ENCODE measurements at regions not wholly inside any gene's neighbourhood (a gene's known extent, or its start where the extent isn't known, plus 50 kb on each side); places are given as distances from the start of the nearest gene placed in this dataset.
"Not testable (repeated sequence)": the region's sequence is repeated elsewhere in the genome, so short reads cannot be mapped to it uniquely, and the experiment has no call there.

DNA sequence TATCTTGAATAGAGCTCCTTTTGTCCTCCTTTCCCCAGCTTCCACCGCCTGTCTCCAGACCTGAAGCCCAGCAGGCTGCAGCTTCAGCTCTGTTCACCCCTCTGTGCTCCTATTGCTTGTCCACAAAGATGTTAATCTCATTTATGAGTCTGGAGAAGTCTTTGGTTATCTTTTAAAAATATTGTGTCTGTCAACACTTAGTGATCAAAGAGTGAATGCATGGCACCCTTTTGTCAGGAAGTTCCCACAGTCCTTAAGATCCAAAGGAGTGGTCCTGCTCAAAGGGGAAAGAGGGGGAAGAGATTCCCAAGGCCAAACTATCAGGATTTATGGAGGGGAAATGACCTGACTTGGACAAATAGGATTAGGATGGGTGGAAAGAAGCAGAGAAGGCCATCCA is 118.9 kb downstream of the ACAA2 start:
- no peak for DNase-seq (ENCODE audit: low read depth)

- no peak for DNase-seq (ENCODE audit: low read depth)
These were observed 119.7 kb downstream of the ACAA2 start for GRCh38 chr18:49693717-49694005.

- no peak for DNase-seq (ENCODE audit: low read depth)
These were observed 120.2 kb downstream of the ACAA2 start for GRCh38 chr18:49692906-49693716.

- DNase-seq (ENCODE audit: low read depth), result peak; percentile 29
These were observed 122.1 kb downstream of the ACAA2 start for GRCh38 chr18:49691177-49691608.

- DNase-seq (ENCODE audit: low read depth), result peak; percentile 82
These were observed 123.0 kb downstream of the ACAA2 start for GRCh38 chr18:49690312-49690711.

DNA sequence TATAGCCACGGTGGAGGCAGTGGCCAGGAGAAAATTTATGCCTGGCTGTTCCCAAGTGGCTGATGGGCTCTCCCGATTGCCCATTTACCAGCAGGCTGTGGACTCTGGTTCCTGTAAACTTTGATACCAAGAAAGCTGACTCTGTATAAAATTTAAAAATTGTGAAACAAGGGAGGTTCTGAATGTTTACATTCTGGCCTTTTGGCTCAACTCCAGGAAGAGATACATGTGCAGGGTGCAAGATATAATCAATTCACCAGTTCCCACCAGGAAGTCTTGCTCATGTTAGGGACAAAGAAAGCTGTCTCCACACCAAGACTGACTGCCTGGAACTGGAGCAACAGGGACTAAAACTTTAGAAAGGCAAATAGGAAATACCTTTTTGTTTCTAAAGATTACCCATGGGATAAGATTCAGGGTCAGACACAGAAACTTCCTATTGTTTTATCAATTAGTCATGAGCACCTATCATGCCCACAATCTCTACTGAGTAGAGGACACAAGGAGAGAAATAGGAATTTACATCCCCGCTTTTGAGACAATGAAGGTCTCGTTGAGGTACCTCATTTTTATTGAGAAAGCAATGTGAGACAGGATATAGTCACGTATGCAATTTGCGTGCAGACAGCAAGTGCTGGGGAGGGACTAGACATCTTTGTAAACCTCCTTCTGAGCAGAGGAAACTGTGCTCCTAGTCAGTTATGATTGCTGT is 123.5 kb downstream of the LIPG start:
- DNase-seq (ENCODE audit: low read depth), result no peak

DNA sequence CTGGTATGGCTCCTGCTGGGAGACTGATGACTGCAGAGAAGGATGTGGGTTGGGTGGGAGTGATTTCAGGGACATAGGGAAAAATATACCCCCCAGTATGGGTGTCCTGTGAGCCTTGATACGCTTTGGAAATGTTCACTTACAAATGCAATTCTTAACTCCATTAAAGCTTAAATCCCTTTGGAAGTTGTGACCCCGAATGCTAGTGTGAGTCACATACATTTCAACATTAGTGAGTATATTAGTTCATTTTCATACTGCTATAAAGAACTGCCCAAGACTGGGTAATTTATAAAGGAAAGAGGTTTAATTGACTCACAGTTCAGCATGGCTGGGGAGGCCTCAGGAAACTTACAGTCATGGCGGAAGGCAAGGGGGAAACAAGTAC is 120.9 kb downstream of the LIPG start:
- DNase-seq (ENCODE audit: low read depth), result not testable (repeated sequence)

DNA sequence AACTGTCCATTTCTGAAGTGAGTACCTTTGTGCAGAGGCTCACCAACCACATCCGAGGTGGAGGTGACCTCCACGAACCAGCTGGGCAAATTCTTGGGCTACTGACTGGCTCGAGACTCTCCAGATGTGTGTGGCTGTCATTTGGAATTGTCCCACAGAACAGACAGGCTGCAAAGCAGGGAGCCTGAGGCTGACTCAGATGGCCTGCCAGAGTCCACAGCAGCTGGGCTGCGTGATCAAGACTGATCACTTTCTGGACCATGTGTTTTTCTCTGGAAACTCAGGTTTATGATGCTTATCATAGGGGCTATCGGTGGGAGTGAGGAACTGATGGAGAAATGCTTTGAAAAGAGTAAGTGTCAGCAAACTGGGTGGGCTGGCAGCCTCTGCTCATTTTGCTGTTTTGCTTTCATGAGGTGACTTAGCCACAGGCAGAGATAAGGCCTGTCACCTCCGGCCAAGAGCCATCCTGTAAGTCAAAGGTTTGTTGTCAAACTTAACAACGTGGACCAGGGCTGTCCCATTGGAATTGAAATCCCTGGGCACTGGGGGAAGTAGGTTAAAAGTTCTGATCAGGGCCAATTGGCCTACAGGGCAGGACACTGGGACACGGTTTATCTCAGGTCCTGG is 120.4 kb downstream of the LIPG start:
- DNase-seq (ENCODE audit: low read depth), result no peak

- no peak for DNase-seq (ENCODE audit: low read depth)
These were observed 119.5 kb downstream of the LIPG start for GRCh38 chr18:49681387-49681786.

DNA sequence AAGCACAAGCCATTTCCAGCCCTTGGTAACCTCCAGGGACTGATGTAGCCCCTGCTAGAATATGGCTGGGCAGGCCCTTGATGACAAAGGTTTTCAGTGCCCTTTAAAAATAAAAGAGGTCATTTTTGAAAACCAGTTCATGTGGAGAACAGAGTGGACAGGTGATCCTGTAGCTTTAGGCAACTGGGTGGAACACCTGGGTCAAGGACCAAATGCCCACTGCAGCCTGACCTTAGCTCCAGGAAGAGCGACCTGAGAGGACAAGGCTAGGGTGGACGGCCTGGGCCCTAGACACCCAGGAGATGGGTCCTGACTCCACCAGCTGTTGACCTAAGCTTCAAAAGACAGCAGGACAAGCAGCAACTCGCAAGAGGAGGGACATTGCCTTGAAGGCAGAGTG is 116.6 kb downstream of the LIPG start:
- no peak for DNase-seq (ENCODE audit: low read depth)

- DNase-seq (ENCODE audit: low read depth), result no peak
These were observed 116.0 kb downstream of the LIPG start for GRCh38 chr18:49677762-49678413.

- no peak for DNase-seq (ENCODE audit: low read depth)
These were observed 115.2 kb downstream of the LIPG start for GRCh38 chr18:49677081-49677480.

GRCh38 chr18:49673281-49673680 is 111.4 kb downstream of the LIPG start:
- DNase-seq (ENCODE audit: low read depth), result no peak

GRCh38 chr18:49672853-49673252 is 111.0 kb downstream of the LIPG start:
- no peak for DNase-seq (ENCODE audit: low read depth)

DNA sequence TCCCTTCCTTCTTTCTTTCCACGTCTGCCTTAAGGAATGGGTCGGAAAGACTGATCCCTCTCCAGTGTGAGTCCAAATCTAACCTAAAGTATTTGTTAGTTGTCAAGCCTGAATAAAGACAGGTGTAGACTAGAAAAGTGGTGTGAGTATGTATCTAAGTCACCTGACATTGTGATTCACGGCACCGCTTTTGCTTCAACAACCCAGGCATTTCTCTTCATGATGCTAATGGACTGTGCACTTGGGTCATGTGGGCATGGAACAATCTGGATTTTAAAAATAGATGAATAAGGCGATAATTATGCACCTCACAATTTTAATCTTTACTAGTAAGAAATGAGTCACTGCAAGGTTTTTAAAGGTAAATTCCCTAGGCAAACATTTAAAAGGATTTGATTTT is 107.5 kb downstream of the LIPG start:
- DNase-seq (ENCODE audit: low read depth), result no peak

- no peak for DNase-seq (ENCODE audit: low read depth)
These were observed 106.9 kb downstream of the LIPG start for GRCh38 chr18:49668574-49669275.

GRCh38 chr18:49667462-49667861 is 105.6 kb downstream of the LIPG start:
- DNase-seq (ENCODE audit: low read depth), result no peak

DNA sequence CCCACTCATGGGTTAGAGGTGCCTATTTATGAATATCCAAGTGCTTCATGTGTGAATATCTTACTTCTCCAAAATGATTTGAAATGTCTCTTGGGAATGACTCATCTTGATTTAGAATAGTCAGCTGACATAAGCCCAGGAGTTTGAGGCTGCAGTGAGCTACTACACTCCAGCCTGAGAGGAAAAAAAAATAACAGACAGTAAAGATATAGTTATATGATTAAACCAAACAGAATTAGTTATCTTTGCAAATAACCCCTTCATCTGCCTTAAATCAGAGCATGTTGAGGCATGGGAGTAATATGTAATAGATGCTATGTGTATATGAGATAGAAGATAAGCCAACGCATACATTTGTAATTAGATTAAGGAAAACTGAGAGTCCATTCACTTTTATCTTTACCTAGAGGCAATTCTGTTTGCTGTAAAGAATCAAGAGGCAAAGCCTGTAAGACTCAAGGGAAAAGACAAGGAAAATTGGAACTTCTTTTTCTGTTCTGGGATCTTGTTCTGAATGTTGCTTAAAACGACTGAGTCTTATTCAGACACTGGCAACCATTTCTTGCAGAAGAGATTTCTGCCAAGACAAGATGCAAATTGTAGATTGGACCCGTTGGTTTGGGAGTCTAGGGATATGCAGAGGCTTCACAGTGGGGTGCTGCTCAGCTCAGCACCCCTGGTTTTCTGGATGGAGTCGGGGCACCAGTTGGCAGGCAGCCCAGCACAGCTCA is 104.4 kb downstream of the LIPG start:
- DNase-seq (ENCODE audit: low read depth), result no peak

DNA sequence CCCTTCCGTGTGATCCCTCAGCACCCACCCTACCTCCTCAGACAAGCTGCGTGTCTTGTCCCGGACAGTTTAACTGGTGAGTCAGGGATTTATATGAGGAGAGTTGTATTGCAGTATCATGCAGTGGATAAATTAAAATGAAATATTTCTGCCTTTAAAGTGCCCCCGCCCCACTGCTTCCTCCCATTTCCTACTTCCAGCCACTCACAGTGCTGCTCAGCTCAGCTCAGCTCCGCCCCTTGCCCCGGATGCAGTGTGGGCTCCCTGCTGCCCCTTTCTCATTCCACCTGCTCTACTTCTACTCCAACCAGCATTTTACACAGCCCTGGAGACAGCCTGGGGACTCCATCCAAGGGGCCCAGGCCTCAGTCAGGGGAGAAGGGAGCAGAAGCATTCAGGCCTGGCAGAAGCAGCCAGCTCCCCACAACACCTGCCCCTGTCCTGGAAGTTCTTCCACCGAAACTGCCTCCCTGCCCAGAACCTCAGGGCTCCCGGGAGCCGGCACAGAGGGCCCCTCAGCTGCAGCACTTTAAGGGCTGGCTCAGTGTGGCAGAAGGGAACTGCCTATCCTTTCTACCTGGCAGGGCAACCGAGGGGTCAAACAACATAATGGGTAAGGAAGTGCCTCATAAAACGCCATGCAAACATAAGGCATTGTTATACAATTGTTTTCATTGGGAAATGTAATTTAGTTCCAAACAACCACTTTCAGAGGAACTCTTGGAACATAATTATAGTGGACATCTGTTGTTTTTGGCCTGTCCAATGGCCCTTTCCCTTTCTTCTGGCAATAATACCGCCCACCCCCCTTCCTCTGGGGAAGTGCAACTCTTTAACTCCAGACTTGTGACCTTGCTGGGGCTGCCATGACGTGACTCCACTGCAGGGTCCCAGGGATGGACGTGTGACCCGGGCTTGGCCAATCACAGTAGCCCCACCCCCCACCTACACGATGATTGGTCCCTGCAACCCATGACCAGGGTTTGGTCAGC is 102.3 kb downstream of the LIPG start:
- no peak for DNase-seq (ENCODE audit: low read depth)

- DNase-seq (ENCODE audit: low read depth), result no peak
These were observed 100.6 kb downstream of the LIPG start for GRCh38 chr18:49662506-49662905.

Data from fibroblast of the conjunctiva (primary cell).